ENCODE measurements at regions not wholly inside any gene's neighbourhood (a gene's known extent, or its start where the extent isn't known, plus 50 kb on each side); places are given as distances from the start of the nearest gene placed in this dataset.

- DNase-seq (ENCODE audit: low spot score): no peak
These were observed 53.5 kb upstream of the TIPARP start for GRCh38 chr3:156620901-156621300.

GRCh38 chr3:156620260-156620659 is 54.1 kb upstream of the TIPARP start:
- DNase-seq (ENCODE audit: low spot score): peak; percentile 21

- DNase-seq (ENCODE audit: low spot score): no peak
These were observed 55.0 kb upstream of the TIPARP start for GRCh38 chr3:156619376-156619775.

GRCh38 chr3:156617781-156618180 is 56.6 kb upstream of the TIPARP start:
- DNase-seq (ENCODE audit: low spot score): no peak

GRCh38 chr3:156617145-156617544 is 57.2 kb upstream of the TIPARP start:
- no peak for DNase-seq (ENCODE audit: low spot score)

- no peak for DNase-seq (ENCODE audit: low spot score)
These were observed 58.7 kb upstream of the TIPARP start for GRCh38 chr3:156615592-156616173.

- DNase-seq (ENCODE audit: low spot score): no peak
These were observed 59.5 kb upstream of the TIPARP start for GRCh38 chr3:156614642-156615511.

GRCh38 chr3:156612903-156613302 is 58.0 kb upstream of the SSR3 start:
- DNase-seq (ENCODE audit: low spot score): no peak

GRCh38 chr3:156611870-156612494 is 57.1 kb upstream of the SSR3 start:
- DNase-seq (ENCODE audit: low spot score): no peak

GRCh38 chr3:156610154-156610553 is 55.2 kb upstream of the SSR3 start:
- no peak for DNase-seq (ENCODE audit: low spot score)

GRCh38 chr3:156609546-156609945 is 54.6 kb upstream of the SSR3 start:
- DNase-seq (ENCODE audit: low spot score): no peak

- no peak for DNase-seq (ENCODE audit: low spot score)
These were observed 53.9 kb upstream of the SSR3 start for GRCh38 chr3:156608601-156609514.

GRCh38 chr3:156606729-156607128 is 51.8 kb upstream of the SSR3 start:
- DNase-seq (ENCODE audit: low spot score): no peak

GRCh38 chr3:156605686-156606605 is 51.0 kb upstream of the SSR3 start:
- DNase-seq (ENCODE audit: low spot score): peak; percentile 23

GRCh38 chr3:156604642-156605144 is 49.8 kb upstream of the SSR3 start:
- no peak for DNase-seq (ENCODE audit: low spot score)
